HG03066 (cell line): ENCODE measurements at regions not wholly inside any gene's neighbourhood (a gene's known extent, or its start where the extent isn't known, plus 50 kb on each side); places are given as distances from the start of the nearest gene placed in this dataset.

Experiments
- ATAC-seq: cut with Tn5 transposase; IDR thresholded peaks from one replicate; pipeline ENCODE4 v1.9.1; 2021; ENCODE audit warnings: low read depth; ENCODE audit not compliant: unreplicated experiment

DNA sequence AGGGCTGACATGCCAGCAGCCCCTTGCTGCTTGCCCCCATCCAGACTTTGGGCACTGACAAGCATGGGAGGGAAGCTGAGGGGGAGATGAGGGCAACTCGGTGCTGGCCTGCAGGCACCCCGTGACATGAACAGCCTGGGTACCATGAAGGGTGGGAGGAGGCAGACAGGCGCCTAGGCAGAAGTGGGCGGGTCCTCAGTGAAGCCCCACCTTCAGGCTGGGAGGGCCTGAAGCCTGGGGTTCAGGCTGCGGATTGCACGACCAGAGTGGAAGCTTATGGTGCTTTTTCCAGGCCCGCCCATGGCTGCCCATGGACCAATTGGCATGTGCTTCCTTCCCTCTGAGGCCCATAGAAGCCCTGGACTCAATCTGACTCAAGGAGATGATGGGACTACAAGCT lies 354.1 kb downstream of the GRIA2 start:
- no peak for ATAC-seq

DNA sequence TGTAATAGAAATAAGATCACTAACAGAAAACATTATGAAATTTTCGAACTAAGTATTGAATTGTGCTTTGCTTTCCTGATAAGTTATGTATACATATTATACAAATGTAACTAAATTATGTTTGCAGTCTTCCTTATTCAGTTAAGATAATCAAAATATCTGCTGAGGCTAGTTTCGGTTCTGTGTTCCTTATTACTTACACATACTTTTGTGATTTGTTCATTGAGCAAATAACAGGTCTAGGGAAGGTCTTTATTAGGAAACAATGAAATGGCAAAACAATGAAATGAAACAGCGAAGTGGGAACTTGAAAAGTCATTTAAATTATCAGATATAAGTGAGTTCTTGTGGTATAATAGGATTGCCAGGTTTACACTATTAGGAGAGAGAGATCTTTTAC lies 352.4 kb downstream of the GRIA2 start:
- ATAC-seq = no peak

DNA sequence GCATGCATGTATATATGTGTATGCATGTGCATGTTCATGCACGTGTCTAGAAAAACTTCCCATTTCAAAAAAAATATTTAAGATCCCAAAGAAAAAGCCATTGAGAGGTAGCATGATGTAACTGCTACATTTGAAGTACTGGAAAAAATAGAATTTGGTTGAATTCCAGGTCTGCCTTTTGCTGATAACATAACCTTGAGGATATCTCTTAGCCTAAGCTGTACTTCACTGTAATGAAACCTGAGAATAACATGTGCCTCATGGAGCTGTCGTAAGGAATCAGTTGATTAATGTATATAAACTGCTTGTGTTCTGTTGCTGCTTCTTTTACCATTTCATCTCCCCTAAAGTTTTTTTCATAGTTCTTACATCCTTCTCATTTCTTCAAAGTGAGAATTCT lies 351.8 kb downstream of the GRIA2 start:
- ATAC-seq = no peak

DNA sequence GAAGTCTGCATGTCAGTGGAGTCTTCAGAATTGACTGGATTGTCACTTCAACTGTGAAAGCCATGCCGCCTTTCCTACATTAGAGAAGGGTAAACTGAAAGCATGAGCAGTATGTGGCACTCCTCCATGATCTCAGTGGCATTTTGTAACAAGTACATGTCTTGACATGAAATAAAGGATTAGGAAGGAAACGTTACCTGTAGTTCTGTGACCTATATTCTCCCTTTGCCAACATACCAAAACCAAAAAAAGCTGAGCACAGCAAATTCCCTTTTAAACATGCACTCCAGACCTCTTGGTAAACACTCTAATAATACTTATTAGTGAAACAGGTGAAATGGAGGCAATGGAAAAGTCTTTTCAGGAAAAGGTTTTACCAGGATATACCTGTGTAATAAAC lies 344.2 kb downstream of the GRIA2 start:
- no peak for ATAC-seq

DNA sequence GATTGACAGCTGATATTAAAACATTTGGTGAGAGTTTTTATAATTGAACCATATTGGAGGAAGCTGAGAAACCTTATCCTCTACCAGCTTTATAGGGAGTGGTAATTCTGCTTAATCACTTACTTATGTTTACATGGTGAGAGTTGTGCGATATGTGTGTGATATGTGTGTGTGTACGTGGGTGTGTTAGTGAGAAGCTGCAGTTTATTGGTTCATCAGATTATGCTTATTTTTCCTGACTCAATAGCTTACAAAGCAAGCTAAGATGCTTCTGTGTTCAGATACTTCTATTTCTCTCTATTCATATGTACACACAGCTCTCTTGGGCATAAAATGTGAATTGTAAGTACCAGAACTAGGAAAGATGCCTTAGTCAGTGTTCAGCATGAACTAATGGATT lies 343.7 kb downstream of the GRIA2 start:
- no peak for ATAC-seq

DNA sequence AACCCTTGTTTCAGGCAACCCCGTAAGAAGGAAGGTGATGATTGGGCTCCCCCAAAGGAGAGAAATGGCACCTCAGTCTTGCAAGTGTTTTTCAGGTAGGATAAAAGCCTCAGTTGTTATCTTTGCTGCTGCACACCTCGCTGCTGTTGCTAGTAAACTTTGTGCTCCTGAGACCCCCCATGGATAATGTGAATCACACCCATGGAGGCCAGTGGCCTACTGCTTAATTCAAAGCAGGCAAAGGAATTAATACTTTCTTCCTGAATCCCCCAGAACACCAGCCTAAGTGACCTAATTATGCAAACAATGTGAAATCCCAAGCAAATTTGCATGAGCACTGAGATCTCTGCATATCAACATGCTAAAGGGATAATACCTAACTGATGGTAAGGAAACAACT lies 337.5 kb downstream of the GRIA2 start:
- no peak for ATAC-seq

DNA sequence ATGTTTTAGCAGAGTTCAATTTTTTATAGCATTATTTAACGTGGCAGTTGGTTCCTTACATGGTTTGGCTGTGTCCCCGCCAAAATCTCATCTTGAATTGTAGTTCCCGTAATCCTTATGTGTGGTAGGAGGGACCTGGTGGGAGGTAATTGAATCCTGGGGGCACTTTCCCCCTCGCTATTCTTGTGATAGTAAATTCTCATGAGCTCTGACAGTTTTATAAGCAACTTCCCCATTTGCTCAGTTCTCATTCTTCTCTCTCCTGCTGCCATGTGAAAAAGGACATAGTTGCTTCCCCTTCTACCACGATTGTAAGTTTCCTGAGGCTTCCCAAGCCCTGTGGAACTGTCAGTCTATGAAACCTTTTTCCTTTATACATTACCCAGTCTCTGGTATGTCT lies 329.5 kb downstream of the GRIA2 start:
- no peak for ATAC-seq

DNA sequence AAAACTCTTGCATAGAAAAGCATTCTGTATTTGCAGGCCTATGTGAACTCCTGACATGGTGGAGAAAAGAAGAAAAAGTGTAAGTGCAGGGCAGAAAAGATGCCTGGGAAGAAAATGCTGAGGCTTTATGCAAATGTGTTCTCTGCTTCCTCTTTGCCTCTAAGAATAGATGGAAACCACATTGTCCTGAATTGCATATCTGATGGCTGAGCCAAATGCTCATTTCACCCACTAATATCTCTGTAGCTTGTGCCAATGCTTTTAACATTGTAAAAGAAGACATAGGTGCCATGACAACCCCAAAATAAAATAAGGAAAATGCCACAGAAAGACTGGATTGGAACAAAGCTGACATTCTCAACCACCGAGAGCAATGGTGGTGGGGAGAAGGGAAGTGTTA lies 307.4 kb downstream of the GRIA2 start:
- no peak for ATAC-seq

DNA sequence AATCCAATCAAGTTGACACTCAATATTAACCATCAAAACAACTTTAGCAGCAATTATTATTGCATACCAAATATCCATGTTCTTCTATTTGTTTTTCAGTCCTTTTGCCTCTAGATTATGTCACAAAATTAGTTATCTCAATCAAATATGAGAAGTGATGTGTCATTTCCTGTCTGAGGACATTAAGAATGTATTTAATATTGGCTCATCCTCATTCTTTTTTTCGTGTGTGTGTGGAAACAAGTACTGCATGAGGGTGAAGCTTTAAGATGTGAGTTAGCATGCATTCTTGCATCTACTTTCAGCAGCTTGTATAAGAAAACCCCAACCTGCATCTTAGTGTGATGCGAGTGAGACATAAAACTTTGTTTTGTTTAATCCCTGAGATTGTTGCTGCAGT lies 301.4 kb downstream of the GRIA2 start:
- no peak for ATAC-seq

DNA sequence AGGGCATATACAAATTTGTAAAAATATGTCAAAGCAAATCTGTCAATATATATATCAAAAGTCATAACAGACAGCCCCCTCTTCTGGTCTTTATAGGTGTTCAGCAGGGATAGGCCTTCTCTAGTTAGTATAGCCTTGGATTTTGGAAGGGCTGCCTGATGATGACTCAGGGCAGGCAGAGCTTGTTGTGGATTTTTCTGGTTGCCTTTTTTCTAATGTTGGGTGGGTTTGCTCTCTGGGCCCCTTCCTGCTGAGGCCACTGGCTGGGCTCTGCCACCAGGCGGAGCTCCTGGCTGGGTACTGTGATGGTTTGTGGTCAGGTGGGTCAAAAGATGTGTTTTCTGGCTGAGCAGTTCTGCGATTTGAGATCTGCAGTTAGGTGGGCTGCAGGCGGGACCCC lies 294.2 kb downstream of the GRIA2 start:
- ATAC-seq = no peak

DNA sequence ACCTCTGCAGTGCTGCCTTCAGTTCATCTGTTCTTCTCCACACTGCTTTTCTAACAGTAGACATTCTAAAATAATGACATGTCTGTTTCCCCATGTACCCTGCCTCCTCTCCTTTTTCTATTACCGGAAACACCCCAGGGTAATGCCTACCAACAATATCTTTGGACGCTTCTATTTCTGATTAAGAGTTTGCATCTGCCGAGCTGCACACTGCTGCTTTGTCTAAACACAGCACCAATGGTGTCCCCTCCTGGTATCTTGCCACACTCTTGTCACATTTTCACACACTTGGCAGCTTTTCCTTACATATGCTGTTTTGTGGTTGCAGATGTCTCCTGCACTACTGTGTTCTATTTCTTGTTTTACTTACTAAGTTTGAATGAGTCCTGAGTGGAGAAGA lies 288.8 kb downstream of the GRIA2 start:
- ATAC-seq = no peak

DNA sequence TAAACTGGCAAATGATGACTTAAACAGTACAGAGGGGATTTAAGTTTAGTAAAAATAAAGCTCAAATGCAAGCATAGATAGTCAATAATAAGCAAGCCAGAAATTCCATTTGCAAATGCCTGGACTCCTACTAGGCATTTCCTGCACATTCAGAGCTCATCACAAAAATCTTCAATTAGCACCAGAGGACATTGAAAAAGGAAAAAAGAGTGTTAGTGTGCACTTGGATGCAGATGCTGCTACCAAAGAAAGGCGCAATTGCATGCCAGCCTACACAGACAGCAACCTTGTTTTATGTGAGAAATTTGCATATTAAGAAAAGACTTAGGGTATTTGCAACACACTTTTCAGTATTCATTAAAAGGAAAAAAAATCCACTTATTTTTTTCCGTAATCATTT lies 282.1 kb downstream of the GRIA2 start:
- ATAC-seq = no peak

DNA sequence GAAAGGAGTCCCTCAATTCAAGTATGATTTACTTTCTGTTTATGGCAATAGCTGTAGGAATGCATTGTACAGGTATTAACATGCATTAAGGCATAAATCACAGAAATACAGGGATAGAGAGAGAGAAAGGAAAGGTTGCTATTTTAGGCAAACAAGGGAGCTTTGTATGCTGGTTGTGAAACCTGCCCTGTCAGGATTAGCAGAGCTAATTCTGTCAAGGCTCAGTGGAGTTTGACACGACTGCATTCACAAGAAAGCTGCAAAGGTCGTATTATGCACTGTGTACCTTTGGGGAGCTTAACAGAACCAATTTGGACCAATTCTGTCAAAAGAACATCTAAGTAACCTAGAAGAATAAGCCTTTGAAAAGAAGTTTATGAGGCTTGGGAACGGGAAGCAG lies 239.3 kb downstream of the GRIA2 start:
- ATAC-seq = no peak

DNA sequence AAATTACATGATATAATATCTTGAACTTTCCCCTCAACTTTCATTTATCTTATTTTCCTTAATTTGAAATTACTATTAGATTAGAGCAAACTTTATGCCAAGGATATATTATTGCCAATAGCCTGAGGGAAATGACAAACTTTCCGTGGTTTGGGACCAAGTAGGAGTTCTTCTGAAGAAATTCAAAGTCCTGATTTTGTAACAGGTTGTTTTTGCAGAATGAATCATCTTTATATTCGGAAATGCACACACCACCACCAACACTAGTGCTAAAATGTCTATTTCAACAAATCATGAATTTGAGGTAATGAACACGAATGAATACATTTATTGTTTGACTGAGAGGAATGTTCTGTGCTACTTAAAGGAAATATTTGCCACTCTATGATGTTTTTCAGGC lies 226.7 kb downstream of the GRIA2 start:
- ATAC-seq = no peak

DNA sequence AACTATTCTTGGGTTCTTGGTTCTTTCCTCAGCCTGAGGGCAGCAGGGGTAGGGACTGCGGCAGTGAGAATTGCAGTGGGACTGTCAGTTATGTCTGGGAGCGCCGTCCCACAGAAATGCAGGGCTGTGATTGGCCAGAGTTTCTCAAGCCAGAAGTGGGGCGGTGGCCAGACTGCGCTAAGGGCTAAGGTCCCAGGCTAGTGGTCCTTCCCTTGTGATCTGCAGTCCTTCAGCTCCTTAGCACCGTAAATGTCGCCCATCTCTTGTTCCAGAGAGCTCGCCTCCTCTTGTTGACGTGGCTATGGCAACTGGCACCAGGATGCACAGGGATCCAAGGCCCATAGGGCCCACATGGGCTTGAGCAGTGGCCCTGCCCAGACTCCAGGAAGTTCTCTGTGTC lies 223.5 kb downstream of the GRIA2 start:
- ATAC-seq = no peak

DNA sequence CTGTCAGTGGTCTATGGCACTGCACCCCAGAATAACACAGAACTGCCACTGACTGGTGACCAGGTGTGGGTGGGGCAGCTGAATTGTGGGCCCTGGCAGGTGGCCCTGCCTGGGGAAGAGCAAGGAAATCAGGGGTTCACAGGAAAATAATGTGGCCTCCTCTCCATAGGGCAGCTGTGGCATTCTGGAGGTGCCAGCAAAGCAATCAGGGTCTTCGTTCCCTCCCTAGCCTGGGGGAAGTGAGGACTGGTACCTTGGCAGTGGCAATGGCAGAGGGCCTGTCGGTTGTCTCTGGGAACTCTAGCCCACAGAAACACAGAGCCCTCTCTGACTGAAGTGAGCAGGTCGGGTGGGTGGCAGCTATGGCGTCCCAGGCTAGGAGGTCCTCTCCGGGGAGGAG lies 223.0 kb downstream of the GRIA2 start:
- no peak for ATAC-seq

DNA sequence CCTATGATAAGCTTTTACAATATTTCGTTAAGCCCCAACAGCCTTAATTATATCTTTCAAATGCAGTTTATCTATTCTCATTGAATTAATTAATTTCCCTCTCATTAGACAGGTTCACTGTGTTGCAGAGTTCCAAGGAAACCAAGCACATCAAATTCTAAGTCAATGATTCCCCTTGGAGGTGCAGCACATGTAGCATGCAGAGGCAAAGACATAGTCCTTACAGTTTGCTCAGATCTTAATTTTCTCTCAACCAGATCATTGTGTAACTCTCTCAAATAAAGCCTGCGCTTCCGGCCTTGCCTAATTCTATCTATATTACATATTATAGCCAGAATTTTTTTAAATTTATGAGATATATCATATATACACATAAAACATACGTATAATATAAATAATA lies 205.4 kb downstream of the GRIA2 start:
- no peak for ATAC-seq

DNA sequence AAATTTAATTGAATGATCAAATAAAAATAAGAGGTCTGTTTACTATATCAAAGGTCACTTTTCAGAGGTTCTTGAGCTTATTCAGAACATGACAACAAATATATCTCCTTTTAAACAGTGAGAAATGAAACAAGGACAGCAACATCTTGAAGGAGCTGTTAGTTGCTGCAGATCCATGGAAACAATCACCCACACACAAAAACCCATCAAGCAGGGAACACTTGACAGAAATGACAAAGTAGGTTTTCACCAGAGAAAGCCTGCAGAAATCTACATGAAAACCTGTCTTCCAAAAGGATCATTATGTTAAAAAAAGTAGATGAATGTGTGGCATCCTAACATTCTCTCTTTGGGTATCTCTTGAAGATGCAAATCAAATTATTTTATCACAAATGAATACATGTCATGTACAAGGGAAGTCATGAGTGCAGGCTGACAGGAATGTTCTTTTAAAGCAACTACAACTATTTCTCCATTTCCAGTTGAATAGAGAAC lies 203.0 kb downstream of the GRIA2 start:
- ATAC-seq = no peak

DNA sequence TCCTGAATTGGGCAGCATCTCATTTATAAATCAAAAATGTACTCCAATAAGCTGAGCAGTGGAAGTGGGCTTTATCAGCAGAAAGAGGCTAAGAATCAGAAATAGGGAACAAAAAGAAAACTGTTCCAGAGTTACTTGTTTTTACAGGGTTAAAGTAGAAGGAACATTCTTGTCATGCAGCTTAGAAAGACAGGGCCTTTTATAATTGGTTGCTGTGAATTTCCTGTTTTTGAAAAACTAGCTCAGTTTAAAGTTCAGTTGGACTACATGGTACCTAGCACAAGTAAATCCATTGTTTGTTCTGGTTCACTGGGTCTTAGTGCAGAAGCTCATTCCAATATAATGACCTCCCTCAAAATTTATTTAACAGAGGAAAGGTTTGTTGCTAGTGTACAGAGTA lies 200.8 kb downstream of the GRIA2 start:
- no peak for ATAC-seq
